ENCODE measurements at regions not wholly inside any gene's neighbourhood (a gene's known extent, or its start where the extent isn't known, plus 50 kb on each side); places are given as distances from the start of the nearest gene placed in this dataset.

DNA sequence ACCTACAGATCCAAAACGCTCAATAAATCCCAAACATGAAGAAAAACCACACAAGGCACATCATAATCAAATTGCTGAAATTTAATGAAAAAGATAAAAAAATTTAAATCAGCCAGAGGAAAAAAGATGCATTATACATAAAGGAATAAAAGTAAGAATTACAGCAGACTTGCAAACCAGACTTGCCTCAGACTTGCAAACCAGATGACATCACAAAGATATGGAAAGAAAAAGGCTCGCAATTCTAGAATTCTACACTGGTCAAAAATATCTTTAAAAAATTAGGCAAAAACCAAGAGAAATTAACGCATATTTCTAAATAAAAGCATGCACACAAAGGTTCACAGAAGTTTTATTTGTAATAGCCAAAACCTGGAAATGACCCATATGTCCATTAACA lies 188.0 kb upstream of the NAMPT start:
- 71 to 74% methylated on average over 3 of the region's 3 CpGs for WGBS, 2 donors (ENCODE audit: low coverage in 1 of 2)

DNA sequence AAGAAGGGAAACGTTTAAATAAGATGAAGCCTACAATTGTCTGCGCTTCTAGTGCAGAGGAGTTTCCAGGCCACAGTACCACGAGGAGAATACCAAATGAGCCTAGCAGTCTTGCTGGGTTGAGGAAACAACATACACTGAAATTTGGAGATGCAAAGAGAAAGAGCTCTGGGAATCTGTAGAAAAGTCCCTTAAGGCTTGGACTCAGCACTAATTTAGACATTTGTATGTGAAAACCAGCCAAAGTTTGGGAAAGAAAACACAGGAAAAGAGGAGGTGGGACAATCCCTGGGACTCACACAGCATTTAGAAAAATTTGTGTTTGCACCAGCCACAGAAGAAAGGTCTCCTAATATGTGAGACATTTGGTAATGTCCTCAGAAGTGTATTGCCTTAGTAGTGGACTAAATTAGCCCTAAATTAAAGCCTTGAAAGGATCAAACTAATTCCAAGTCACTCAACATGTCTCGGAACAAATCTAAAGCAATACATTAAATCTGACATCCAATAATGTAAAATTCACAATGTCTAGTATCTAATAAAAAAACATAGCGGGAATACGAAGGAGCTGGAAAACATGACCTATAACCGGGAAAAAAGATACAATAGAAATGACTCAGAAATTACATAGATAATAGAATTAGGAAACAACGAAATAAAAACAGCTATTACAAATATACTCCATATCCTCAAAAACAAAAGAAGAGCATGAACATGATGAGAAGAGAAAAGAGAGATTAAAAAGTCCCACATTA lies 187.1 kb upstream of the NAMPT start:
- H3K27me3 ChIP-seq, result no peaks in the 10 kb centered on the region
- TF ChIP-seq POLR2A (IDR thresholded peaks at IDR 0.05) (no peak), POLR2AphosphoS5 (IDR thresholded peaks at IDR 0.05) (no peak), EP300 (IDR thresholded peaks at IDR 0.05) (no peak)
- TF ChIP-seq, protein P1, sequence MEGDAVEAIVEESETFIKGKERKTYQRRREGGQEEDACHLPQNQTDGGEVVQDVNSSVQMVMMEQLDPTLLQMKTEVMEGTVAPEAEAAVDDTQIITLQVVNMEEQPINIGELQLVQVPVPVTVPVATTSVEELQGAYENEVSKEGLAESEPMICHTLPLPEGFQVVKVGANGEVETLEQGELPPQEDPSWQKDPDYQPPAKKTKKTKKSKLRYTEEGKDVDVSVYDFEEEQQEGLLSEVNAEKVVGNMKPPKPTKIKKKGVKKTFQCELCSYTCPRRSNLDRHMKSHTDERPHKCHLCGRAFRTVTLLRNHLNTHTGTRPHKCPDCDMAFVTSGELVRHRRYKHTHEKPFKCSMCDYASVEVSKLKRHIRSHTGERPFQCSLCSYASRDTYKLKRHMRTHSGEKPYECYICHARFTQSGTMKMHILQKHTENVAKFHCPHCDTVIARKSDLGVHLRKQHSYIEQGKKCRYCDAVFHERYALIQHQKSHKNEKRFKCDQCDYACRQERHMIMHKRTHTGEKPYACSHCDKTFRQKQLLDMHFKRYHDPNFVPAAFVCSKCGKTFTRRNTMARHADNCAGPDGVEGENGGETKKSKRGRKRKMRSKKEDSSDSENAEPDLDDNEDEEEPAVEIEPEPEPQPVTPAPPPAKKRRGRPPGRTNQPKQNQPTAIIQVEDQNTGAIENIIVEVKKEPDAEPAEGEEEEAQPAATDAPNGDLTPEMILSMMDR (IDR thresholded peaks at IDR 0.05), result no peak
- H3K4me3 ChIP-seq, result no peak overlapping the region
- H3K36me3 ChIP-seq, result no peaks in the 10 kb centered on the region
- ATAC-seq, result no peak
- no peak overlapping the region for H3K27ac ChIP-seq
- 62 to 73% methylated on average over 8 of the region's 8 CpGs for whole genome bisulfite sequencing, 2 donors (ENCODE audit: low coverage in 1 of 2)
- peaks cover 0 to 11% (median 3%) of the 10 kb centered on the region in 3 donors for H3K4me1 ChIP-seq
- H3K9me3 ChIP-seq, result no peaks in the 10 kb centered on the region

More for the DNA sequence above, 188.0 kb upstream of the NAMPT start:
- H3K4me3 ChIP-seq, result no peak overlapping the region
- no peaks in the 10 kb centered on the region for H3K27me3 ChIP-seq
- H3K4me1 ChIP-seq, result peaks cover 0 to 2% (median under 1%) of the 10 kb centered on the region in 3 donors
- H3K36me3 ChIP-seq, result no peaks in the 10 kb centered on the region
- TF ChIP-seq POLR2A (IDR thresholded peaks at IDR 0.05) (no peak), EP300 (IDR thresholded peaks at IDR 0.05) (no peak), POLR2AphosphoS5 (IDR thresholded peaks at IDR 0.05) (no peak)
- TF ChIP-seq, protein P1 (IDR thresholded peaks at IDR 0.05), result no peak
- no peak for ATAC-seq
- no peak overlapping the region for H3K27ac ChIP-seq
- no peaks in the 10 kb centered on the region for H3K9me3 ChIP-seq

DNA sequence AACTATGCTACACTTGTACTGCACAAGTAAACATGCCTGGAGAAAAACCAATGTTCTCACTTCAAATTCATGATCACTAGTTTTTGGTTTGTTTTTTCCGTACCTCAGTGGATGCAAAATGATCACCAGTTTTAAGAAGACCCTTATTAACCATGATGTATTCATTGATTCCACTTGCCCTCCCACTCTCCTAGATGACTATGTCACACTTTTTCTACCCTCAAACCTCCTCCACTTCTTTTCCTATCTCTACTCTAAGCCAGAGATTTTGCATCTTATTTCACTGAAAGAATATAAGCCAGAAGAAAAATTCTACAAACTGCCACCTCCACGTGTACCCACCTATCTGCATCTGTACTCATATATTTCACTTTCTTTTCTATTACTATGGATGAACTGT lies 186.2 kb upstream of the NAMPT start:
- Histone ChIP-seq H3K27me3 (no peaks in the 10 kb centered on the region), H3K27ac (no peak overlapping the region), H3K4me1 (peaks cover 0 to 19% (median 3%) of the 10 kb centered on the region in 3 donors), H3K36me3 (no peaks in the 10 kb centered on the region), H3K4me3 (no peak overlapping the region), H3K9me3 (no peaks in the 10 kb centered on the region)
- WGBS, 2 donors (ENCODE audit: low coverage in 1 of 2), result 53 to 82% methylated on average over 2 of the region's 2 CpGs
- TF ChIP-seq, protein P1 (IDR thresholded peaks at IDR 0.05), result no peak
- TF ChIP-seq POLR2A (IDR thresholded peaks at IDR 0.05), result no peak
- no peak for TF ChIP-seq EP300 (IDR thresholded peaks at IDR 0.05)
- TF ChIP-seq POLR2AphosphoS5 (IDR thresholded peaks at IDR 0.05), result no peak
- ATAC-seq, result no peak

DNA sequence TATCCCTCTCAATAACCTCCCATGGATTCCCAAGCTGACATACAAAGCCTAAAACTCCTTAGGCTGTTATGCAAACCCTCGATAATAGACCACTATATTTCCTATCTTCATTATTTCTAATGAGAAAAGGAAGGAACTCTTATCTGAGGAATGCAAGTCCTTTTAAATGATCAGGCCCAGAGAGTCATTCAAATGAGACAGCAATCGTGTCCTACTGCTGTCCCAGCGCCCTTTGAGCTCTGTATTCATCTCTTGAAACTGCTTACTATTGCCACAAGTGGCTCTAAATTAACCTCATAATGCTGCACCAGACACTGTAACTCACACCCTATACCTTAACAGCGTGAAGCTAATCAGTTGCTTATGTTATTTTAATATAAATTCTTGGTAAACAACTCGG lies 182.1 kb upstream of the NAMPT start:
- Histone ChIP-seq H3K4me1 (peaks cover 0 to 55% (median 11%) of the 10 kb centered on the region in 3 donors), H3K27me3 (no peaks in the 10 kb centered on the region), H3K4me3 (no peak overlapping the region), H3K9me3 (no peaks in the 10 kb centered on the region), H3K36me3 (no peaks in the 10 kb centered on the region), H3K27ac (peak overlapping the region; percentile 58 to 76 (median 70))
- TF ChIP-seq POLR2AphosphoS5 (IDR thresholded peaks at IDR 0.05) (no peak), EP300 (IDR thresholded peaks at IDR 0.05) (no peak), POLR2A (IDR thresholded peaks at IDR 0.05) (no peak)
- TF ChIP-seq, protein P1 (IDR thresholded peaks at IDR 0.05), result no peak
- 69 to 73% methylated on average over 5 of the region's 5 CpGs for WGBS, 2 donors (ENCODE audit: low coverage in 1 of 2)
- no peak for ATAC-seq
